ENCODE measurements at regions not wholly inside any gene's neighbourhood (a gene's known extent, or its start where the extent isn't known, plus 50 kb on each side); places are given as distances from the start of the nearest gene placed in this dataset.

DNA sequence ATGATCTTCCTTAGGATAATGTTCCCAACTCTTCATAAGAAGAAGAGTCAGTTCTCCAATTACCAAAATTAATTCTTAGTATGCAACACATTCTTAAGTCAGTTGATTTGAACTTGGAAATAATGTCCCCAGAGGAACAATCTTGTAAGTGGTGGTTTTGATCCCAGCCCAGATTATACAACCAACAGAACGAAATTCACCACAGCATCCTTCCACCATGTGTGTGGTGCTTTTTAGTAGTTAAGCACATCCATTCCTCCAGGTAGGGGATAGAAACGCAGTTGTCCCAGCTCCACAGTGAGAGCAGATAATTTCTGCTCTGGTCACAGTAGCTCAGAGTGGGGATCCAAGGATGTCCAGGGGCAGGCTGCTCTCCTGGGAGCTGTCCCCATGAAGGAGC is 161.7 kb upstream of the SLC39A10 start:
- no peak for DNase-seq

- DNase-seq = no peak
Measured at GRCh38 chr2:195494451-195494850, 162.6 kb upstream of the SLC39A10 start.

- DNase-seq = no peak
Measured at GRCh38 chr2:195493416-195493815, 163.6 kb upstream of the SLC39A10 start.

GRCh38 chr2:195490319-195490718 is 166.7 kb upstream of the SLC39A10 start:
- DNase-seq = no peak

GRCh38 chr2:195489101-195489500 is 167.9 kb upstream of the SLC39A10 start:
- DNase-seq = no peak

DNA sequence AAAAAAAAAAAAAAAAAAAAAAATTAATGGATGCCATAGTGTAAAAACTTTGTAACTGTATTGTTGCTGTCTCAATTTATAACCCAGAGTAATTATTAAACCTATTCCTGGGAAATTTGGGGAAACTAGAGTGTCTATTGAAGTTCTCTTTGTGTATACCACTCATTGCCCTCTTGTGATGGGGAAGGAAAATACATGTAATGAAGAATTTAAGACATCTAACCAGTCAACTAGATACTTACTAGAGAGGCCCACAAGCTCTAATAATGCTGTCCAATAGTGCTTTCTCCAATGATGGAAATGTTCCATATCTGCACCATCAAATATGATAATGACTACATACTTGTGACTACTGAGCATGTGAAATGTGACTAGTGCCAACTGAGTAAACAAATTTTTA is 168.5 kb upstream of the SLC39A10 start:
- DNase-seq = no peak

DNA sequence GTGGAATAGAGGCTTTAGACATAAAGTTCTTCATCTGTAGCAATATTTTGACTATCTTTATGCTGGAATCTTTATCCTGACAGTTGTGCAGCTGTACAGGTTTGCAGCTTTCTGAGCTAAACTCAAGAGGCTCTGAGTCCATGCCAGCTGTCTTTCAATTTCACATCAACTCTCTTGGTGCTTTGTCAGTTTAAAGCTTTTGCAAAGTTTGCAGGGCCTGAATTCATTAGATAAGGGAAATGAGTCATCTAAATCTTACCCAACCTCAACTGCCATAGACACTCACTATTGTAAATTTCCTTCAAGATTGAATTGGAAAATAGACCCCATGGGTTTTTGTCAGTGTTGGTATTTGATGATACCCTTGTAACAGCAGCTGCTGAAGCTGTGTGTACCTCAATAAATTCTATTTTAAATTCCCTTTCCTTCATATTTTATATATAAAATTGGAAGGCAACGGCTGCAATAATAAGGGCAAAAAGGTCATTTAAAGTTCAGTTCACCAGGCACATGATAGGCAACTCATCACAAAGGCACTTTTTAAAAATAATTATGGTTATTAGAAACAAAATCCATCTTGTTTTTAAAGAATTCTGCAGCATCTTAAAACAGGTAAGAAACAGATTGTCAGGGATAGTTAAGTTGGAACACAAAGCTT is 169.9 kb upstream of the SLC39A10 start:
- DNase-seq = no peak

DNA sequence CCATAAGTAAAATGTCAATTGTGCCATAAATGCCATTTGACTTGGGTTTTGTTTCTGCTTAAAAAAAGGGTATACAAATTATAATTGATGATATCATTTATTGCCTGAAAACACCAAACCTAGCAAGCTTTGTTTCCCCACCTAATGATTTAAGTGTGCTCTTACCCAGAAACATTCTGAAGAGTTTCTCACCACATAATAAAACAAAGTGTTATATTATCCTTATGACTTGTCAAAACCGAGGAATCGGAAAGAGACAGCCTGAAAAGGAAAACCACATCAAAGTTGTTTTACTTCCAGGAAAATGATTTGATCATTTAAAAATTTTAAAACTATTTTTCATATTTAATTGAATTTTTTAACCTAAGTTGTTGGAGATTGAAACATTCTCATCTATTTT is 170.5 kb upstream of the SLC39A10 start:
- no peak for DNase-seq

DNA sequence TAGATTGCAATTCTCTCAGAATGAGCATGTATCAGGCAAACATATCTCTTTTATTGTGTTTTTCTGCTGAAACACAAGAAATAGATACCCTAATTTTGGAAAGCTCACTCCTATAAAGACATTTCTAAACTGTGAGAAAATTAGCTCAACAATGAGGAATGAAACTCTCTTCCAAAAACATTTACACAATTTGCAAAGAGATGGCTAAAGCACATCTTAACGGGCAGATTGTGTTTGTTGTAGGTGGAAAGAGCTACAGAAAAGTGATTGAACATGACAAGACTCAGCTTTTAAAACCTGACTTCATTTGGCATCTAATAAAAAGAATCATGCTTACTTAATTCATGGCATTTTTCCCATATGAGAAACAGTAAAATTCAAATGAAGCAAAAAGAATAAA is 175.0 kb upstream of the SLC39A10 start:
- DNase-seq = no peak

- no peak for DNase-seq
Measured at GRCh38 chr2:195480121-195480520, 176.9 kb upstream of the SLC39A10 start.

DNA sequence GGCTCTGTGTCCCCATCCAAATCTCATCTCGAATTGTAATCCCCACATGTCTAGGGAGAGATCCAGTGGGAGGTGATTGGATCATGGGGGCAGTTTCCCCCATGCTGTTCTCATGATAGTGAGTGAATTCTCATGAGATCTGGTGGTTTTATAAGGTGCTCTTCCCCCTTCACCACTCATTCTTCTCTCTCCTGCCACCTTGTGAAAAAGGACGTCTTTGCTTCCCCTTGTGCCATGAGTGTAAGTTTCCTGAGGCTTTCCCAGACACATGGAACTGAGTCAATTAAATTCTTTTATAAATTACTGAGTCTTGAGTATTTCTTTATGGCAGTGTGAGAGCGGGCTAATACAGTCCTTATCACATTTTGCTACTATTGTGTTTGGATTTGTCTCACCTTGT is 177.6 kb upstream of the SLC39A10 start:
- no peak for DNase-seq

DNA sequence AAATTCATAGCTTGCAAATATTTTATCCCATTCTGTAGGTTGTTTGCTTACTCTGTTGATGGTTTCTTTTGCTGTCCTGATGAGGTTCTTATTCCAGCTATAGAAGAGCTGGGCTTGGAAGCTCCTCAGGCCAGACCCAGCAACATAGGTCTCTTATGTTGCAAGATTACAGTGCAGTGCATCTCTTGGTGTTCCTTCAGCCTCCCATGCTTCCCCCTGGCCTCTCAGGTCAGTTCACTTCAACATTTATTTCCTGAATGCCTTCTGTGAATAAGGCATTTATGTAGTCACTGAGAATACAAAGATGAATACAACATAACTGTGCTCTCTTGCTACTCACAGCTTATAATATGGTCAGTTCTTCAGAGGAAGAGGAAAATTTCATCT is 179.0 kb upstream of the SLC39A10 start:
- DNase-seq = no peak

DNA sequence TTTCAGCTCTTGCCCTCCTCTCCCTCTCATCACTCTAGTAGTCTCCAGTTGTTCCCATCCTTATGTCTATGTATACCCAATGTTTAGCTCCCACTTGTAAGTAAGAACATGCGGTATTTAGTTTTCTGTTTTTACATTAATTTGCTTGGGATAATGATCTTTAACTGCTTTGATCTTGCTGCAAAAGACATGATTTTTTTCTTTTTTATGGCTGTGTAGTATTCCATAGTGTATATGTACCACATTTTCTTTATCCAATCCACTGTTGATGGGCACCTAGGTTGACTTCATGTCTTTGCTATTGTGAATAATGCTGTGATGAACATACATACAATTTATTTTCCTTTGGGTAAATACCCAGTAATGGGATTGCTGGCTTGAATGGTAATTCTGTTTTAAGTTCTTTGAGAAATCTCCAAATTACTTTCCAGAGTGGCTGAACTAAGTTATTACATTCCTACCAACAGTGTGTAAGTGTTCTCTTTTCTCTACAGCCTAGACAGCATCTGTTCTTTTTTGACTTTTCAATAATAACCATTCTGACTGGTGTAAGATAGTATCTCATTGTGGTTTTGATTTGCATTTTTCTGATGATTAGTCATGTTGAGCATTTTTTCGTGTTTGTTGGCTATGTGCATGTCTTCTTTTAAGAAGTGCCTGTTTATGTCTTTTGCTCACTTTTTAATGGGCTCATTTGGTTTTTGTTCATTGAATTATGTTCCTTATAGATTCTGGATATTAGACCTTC is 179.6 kb upstream of the SLC39A10 start:
- no peak for DNase-seq

GRCh38 chr2:195475336-195475735 is 181.7 kb upstream of the SLC39A10 start:
- DNase-seq = no peak

DNA sequence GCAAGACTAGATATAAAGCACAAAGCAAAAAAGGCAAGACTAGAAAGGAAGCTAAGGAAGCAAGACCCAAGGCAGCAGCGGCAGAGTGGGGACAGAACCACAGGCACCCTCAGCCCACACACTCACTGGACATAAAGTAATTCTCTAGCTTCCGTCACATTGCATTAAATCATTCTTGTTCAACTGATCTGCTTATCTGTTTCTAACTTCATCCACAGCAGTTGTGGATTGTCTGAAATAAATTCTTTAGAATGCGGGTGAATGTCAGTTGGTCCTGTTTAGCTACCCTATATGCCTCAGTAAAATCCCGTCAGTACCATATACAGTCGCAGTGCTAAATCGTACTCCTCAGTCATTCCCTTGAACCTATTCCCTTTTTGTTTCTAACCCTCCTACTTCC is 183.2 kb upstream of the SLC39A10 start:
- DNase-seq = no peak

GRCh38 chr2:195472501-195473234 is 184.4 kb upstream of the SLC39A10 start:
- no peak for DNase-seq

- no peak for DNase-seq
Measured at GRCh38 chr2:195471807-195472206, 185.2 kb upstream of the SLC39A10 start.

DNA sequence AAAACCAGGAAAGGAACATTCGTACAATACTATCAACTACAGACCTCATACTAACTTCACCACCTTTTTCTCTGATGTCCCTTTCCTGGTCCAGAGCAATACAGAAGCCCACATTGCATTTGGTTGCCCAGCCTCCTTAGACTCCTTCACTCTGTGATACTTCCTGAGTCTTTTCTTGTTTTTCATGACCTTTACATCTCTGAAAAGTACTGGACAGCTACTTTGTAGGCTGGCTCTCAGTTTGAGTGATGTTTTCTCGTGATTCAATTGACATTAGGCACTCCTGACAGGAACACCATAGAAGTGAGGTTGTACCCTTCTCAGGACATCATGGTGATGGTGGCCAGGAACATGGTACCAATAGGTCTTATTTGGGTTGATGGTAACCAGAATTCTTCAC is 185.9 kb upstream of the SLC39A10 start:
- DNase-seq = no peak

DNA sequence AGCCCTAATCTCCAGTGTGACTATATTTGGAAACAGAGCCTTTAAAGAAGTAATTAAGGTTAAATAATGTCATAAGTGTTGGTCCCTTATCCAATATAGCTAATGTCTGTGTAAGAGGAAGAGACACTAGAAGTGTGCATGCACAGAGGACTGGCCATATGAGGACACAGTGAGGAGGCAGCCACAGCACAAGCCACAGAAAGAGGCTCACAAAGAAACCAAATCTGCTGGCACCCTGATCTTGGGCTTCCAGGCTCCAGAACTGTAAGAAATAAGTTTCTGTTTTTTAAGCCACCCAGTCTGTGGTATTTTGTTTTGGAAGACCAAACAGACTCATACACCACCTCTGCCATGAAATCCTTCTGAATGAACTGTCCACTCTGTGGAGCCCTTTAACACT is 186.4 kb upstream of the SLC39A10 start:
- no peak for DNase-seq

- no peak for DNase-seq
Measured at GRCh38 chr2:195468771-195469170, 188.3 kb upstream of the SLC39A10 start.

- no peak for DNase-seq
Measured at GRCh38 chr2:195466427-195466826, 190.6 kb upstream of the SLC39A10 start.

GRCh38 chr2:195461010-195461409 is 196.0 kb upstream of the SLC39A10 start:
- no peak for DNase-seq

DNA sequence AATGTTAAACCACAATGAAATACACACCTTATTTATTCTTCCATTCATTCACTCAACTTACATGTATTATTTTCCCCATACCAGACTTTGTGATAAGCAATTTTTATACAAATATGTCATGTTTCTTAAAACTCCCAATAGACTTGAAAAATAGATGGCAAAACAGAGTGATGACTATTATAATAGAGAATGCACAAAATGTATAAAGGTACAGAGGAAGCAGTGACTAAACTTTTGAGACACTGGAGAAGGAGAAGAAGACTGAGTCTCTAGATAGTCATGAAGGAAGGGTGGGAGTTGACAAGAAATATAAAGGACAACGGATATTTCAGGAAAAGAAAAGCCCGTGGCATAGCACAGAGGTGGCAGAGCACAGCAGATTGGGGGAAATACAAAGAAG is 198.1 kb upstream of the SLC39A10 start:
- no peak for DNase-seq

- DNase-seq = no peak
Measured at GRCh38 chr2:195457873-195458272, 199.2 kb upstream of the SLC39A10 start.

All from activated CD4-positive, alpha-beta T cell treated with anti-CD3 and anti-CD28 coated beads for 4 hours (primary cell).